ENCODE measurements at regions not wholly inside any gene's neighbourhood (a gene's known extent, or its start where the extent isn't known, plus 50 kb on each side); places are given as distances from the start of the nearest gene placed in this dataset.
A peak's percentile ranks its signal among the peaks of the same experiment; 100 is the strongest.

GRCh38 chr22:19574247-19574646, 50.0 kb upstream of the CLDN5 start:
- DNase-seq = no peak

- no peak for DNase-seq
These were observed 52.5 kb upstream of the CLDN5 start for GRCh38 chr22:19576460-19577421.

GRCh38 chr22:19577422-19577966, 53.3 kb upstream of the CLDN5 start:
- no peak for DNase-seq

GRCh38 chr22:19578180-19579004, 54.2 kb upstream of the CLDN5 start:
- DNase-seq = no peak

GRCh38 chr22:19579115-19579811, 55.1 kb upstream of the CLDN5 start:
- no peak for DNase-seq

GRCh38 chr22:19579880-19580279, 55.7 kb upstream of the CLDN5 start:
- DNase-seq = peak in 1 of 6 experiments; percentile 3

- no peak for DNase-seq
These were observed 56.2 kb upstream of the CLDN5 start for GRCh38 chr22:19580291-19580890.

- no peak for DNase-seq
These were observed 58.0 kb upstream of the CLDN5 start for GRCh38 chr22:19582033-19582693.

- no peak for DNase-seq
These were observed 62.9 kb upstream of the CLDN5 start for GRCh38 chr22:19586922-19587684.

GRCh38 chr22:19590696-19591095, 66.5 kb upstream of the CLDN5 start:
- DNase-seq = no peak

GRCh38 chr22:19591568-19591967, 67.4 kb upstream of the CLDN5 start:
- no peak for DNase-seq

- DNase-seq = no peak
These were observed 68.3 kb upstream of the CLDN5 start for GRCh38 chr22:19592464-19592863.

GRCh38 chr22:19593991-19594569, 69.9 kb upstream of the CLDN5 start:
- no peak for DNase-seq

GRCh38 chr22:19595532-19595931, 71.3 kb upstream of the CLDN5 start:
- no peak for DNase-seq

GRCh38 chr22:19596680-19597398, 72.6 kb upstream of the CLDN5 start:
- peak in 2 of 6 experiments; percentile 7 to 69 for DNase-seq

GRCh38 chr22:19597399-19597735, 73.2 kb upstream of the CLDN5 start:
- DNase-seq = peak; percentile 34 to 87 (median 74)

GRCh38 chr22:19598054-19598855, 74.0 kb upstream of the CLDN5 start:
- DNase-seq = peak in 5 of 6 experiments; percentile 19 to 49 (median 40)

- no peak for DNase-seq
These were observed 74.8 kb upstream of the CLDN5 start for GRCh38 chr22:19599004-19599403.

GRCh38 chr22:19599626-19600243, 75.5 kb upstream of the CLDN5 start:
- no peak for DNase-seq
